Smooth muscle cell (in vitro differentiated cells): ENCODE measurements at regions not wholly inside any gene's neighbourhood (a gene's known extent, or its start where the extent isn't known, plus 50 kb on each side); places are given as distances from the start of the nearest gene placed in this dataset.

Source experiments
- DNase-seq: peaks from one replicate; lab custom pipeline; 2025; ENCODE audit not compliant: unreplicated experiment; lab: John Stamatoyannopoulos, UW
- H2AFZ ChIP-seq: fragments of 200-600 bp; sonication (generic); 2 replicates; pipeline ENCODE4 v1.6.0; 2016; ENCODE audit warnings: antibody characterized with exemption, low read depth, mild to moderate bottlenecking
- H3F3A ChIP-seq: fragments of 200-600 bp; sonication (generic); 2 replicates; pipeline ENCODE4 v1.6.0; 2017; ENCODE audit warnings: antibody characterized with exemption, low read depth
- H3K27ac ChIP-seq: fragments of 200-600 bp; sonication (generic); 2 replicates; pipeline ENCODE4 v1.5.1; 2016; ENCODE audit warnings: low read depth, mild to moderate bottlenecking
- H3K27me3 ChIP-seq: fragments of 200-600 bp; sonication (generic); 2 replicates; pipeline ENCODE4 v1.6.1; 2016; ENCODE audit warnings: low read depth, mild to moderate bottlenecking
- H3K36me3 ChIP-seq: fragments of 200-600 bp; sonication (generic); 2 replicates; pipeline ENCODE4 v1.5.1; 2016; ENCODE audit warnings: low read depth
- H3K4me1 ChIP-seq: fragments of 200-600 bp; sonication (generic); 2 replicates; pipeline ENCODE4 v1.5.1; 2016; ENCODE audit warnings: low read depth
- H3K4me2 ChIP-seq: fragments of 200-600 bp; sonication (generic); 2 replicates; pipeline ENCODE4 v1.6.0; 2016; ENCODE audit warnings: mild to moderate bottlenecking
- H3K4me3 ChIP-seq: fragments of 200-600 bp; sonication (generic); 2 replicates; pipeline ENCODE4 v1.5.1; 2016; ENCODE audit warnings: mild to moderate bottlenecking
- H3K79me2 ChIP-seq: fragments of 200-600 bp; sonication (generic); 2 replicates; pipeline ENCODE4 v1.6.0; 2016; ENCODE audit warnings: low read depth, mild to moderate bottlenecking
- H3K9ac ChIP-seq: fragments of 200-600 bp; sonication (generic); 2 replicates; pipeline ENCODE4 v1.6.0; 2016; ENCODE audit warnings: low read depth
- H3K9me3 ChIP-seq: fragments of 200-600 bp; sonication (generic); replicated peaks from 2 replicates; pipeline ENCODE4 v1.5.1; 2016; ENCODE audit warnings: low read depth
- H4K20me1 ChIP-seq: fragments of 200-600 bp; sonication (generic); 2 replicates; pipeline ENCODE4 v1.6.0; 2016; ENCODE audit warnings: low read depth
- CTCF ChIP-seq: fragments of 200-600 bp; sonication (generic); IDR thresholded peaks from 2 replicates; pipeline ENCODE4 v1.5.1; 2017; ENCODE audit warnings: borderline replicate concordance, mild to moderate bottlenecking, antibody characterized with exemption; ENCODE audit not compliant: insufficient read depth, poor library complexity, severe bottlenecking
- WGBS: methylation state at CpG from one replicate; pipeline ENCODE4 v1.1.7; 2016; ENCODE audit warnings: low lambda C conversion rate; 5-methylcytosine and 5-hydroxymethylcytosine counted together

- WGBS, result 92% methylated on average over 3 of the region's 3 CpGs
- Histone ChIP-seq H3K36me3 (no peaks in the 10 kb centered on the region), H3K27ac (no peak overlapping the region), H2AFZ (no peak overlapping the region), H3F3A (no peaks in the 10 kb centered on the region), H3K4me2 (no peak overlapping the region), H3K27me3 (no peaks in the 10 kb centered on the region), H3K4me1 (no peaks in the 10 kb centered on the region), H3K4me3 (no peak overlapping the region), H3K79me2 (no peaks in the 10 kb centered on the region), H3K9me3 (no peaks in the 10 kb centered on the region), H3K9ac (no peak overlapping the region), H4K20me1 (no peaks in the 10 kb centered on the region)
- DNase-seq, result no peak
- TF ChIP-seq CTCF, result no peak
Observed at GRCh38 chr3:88509582-88509981, 359.8 kb downstream of the C3orf38 start.

GRCh38 chr3:88528494-88528893, 378.7 kb downstream of the C3orf38 start:
- no peak for DNase-seq
- H3K36me3 ChIP-seq, result no peaks in the 10 kb centered on the region
- no peak overlapping the region for H3K27ac ChIP-seq
- H3K79me2 ChIP-seq, result no peaks in the 10 kb centered on the region
- no peak overlapping the region for H3K4me3 ChIP-seq
- no peaks in the 10 kb centered on the region for H4K20me1 ChIP-seq
- H3K4me2 ChIP-seq, result no peak overlapping the region
- no peaks in the 10 kb centered on the region for H3K4me1 ChIP-seq
- no peaks in the 10 kb centered on the region for H3K27me3 ChIP-seq
- H2AFZ ChIP-seq, result no peak overlapping the region
- H3F3A ChIP-seq, result no peaks in the 10 kb centered on the region
- TF ChIP-seq CTCF, result no peak
- no peak overlapping the region for H3K9ac ChIP-seq
- H3K9me3 ChIP-seq, result no peaks in the 10 kb centered on the region
- 89% methylated on average over 3 of the region's 3 CpGs for WGBS

GRCh38 chr3:88534534-88534933, 384.8 kb downstream of the C3orf38 start:
- H3K4me1 ChIP-seq, result no peaks in the 10 kb centered on the region
- H2AFZ ChIP-seq, result no peak overlapping the region
- 77% methylated on average over 4 of the region's 4 CpGs for WGBS
- no peak for TF ChIP-seq CTCF
- no peaks in the 10 kb centered on the region for H3F3A ChIP-seq
- no peaks in the 10 kb centered on the region for H3K9me3 ChIP-seq
- no peak overlapping the region for H3K27ac ChIP-seq
- no peak overlapping the region for H3K9ac ChIP-seq
- no peak for DNase-seq
- H3K36me3 ChIP-seq, result no peaks in the 10 kb centered on the region
- no peak overlapping the region for H3K4me2 ChIP-seq
- no peaks in the 10 kb centered on the region for H4K20me1 ChIP-seq
- no peaks in the 10 kb centered on the region for H3K27me3 ChIP-seq
- H3K79me2 ChIP-seq, result no peaks in the 10 kb centered on the region
- no peak overlapping the region for H3K4me3 ChIP-seq

GRCh38 chr3:88535563-88535962, 385.8 kb downstream of the C3orf38 start:
- H3K36me3 ChIP-seq, result no peaks in the 10 kb centered on the region
- 100% methylated on average over 1 of the region's 1 CpG for WGBS
- no peak overlapping the region for H3K4me2 ChIP-seq
- no peak for TF ChIP-seq CTCF
- DNase-seq, result no peak
- no peak overlapping the region for H2AFZ ChIP-seq
- no peak overlapping the region for H3K27ac ChIP-seq
- no peak overlapping the region for H3K9ac ChIP-seq
- no peaks in the 10 kb centered on the region for H3F3A ChIP-seq
- H3K9me3 ChIP-seq, result no peaks in the 10 kb centered on the region
- H3K4me1 ChIP-seq, result no peaks in the 10 kb centered on the region
- no peak overlapping the region for H3K4me3 ChIP-seq
- H3K79me2 ChIP-seq, result no peaks in the 10 kb centered on the region
- no peaks in the 10 kb centered on the region for H4K20me1 ChIP-seq
- H3K27me3 ChIP-seq, result no peaks in the 10 kb centered on the region
